Gastroesophageal sphincter (tissue), 3 donors: ENCODE measurements at regions not wholly inside any gene's neighbourhood (a gene's known extent, or its start where the extent isn't known, plus 50 kb on each side); places are given as distances from the start of the nearest gene placed in this dataset.

Source experiments
- EP300 ChIP-seq: sonication (generic); formaldehyde crosslinking; IDR thresholded peaks from one replicate; pipeline ENCODE4 v1.6.1; 2017; ENCODE audit warnings: antibody characterized with exemption, mild to moderate bottlenecking
- POLR2A ChIP-seq, 2 donors: fragments of 450-650 bp; IDR thresholded peaks; one replicate each; pipeline ENCODE4 v1.6.1; 2017; ENCODE audit warnings: antibody characterized with exemption in 2 of 2, mild to moderate bottlenecking in 2 of 2, moderate library complexity in 1 of 2
- TF ChIP-seq, protein P1 (sequence below), 4 experiments: fragments of 200-600 bp in 2 of 4; fragments of 450-650 bp in 2 of 4; sonication (generic) in 1 of 4; IDR thresholded peaks; one replicate each; pipeline ENCODE4 v1.5.1; 2017 to 2019; ENCODE audit warnings: antibody characterized with exemption in 4 of 4, mild to moderate bottlenecking in 2 of 4, moderate library complexity in 2 of 4

GRCh38 chr9:129547063-129547462 is 73.8 kb downstream of the C9orf50 start:
- TF ChIP-seq, protein P1, sequence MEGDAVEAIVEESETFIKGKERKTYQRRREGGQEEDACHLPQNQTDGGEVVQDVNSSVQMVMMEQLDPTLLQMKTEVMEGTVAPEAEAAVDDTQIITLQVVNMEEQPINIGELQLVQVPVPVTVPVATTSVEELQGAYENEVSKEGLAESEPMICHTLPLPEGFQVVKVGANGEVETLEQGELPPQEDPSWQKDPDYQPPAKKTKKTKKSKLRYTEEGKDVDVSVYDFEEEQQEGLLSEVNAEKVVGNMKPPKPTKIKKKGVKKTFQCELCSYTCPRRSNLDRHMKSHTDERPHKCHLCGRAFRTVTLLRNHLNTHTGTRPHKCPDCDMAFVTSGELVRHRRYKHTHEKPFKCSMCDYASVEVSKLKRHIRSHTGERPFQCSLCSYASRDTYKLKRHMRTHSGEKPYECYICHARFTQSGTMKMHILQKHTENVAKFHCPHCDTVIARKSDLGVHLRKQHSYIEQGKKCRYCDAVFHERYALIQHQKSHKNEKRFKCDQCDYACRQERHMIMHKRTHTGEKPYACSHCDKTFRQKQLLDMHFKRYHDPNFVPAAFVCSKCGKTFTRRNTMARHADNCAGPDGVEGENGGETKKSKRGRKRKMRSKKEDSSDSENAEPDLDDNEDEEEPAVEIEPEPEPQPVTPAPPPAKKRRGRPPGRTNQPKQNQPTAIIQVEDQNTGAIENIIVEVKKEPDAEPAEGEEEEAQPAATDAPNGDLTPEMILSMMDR (IDR thresholded peaks at IDR 0.05), result no peak
- TF ChIP-seq EP300 (no peak), POLR2A (IDR thresholded peaks at IDR 0.05) (no peak)
